Transverse colon (tissue), 4 donors: ENCODE measurements at regions not wholly inside any gene's neighbourhood (a gene's known extent, or its start where the extent isn't known, plus 50 kb on each side); places are given as distances from the start of the nearest gene placed in this dataset.

Experiments used
- DNase-seq: peaks from one replicate; pipeline ENCODE4 v3.0.0-alpha.2; 2019
- H3K27ac ChIP-seq, 4 donors: fragments of 200-600 bp; sonication (generic); 2 replicates each; pipeline ENCODE4 v1.5.1; 2016 to 2018; ENCODE audit warnings: inconsistent platforms in 4 of 4
- H3K27me3 ChIP-seq: fragments of 200-600 bp; sonication (generic); 2 replicates; pipeline ENCODE4 v1.5.1; 2017; ENCODE audit warnings: inconsistent platforms
- H3K36me3 ChIP-seq, 4 donors: fragments of 200-600 bp; sonication (generic); 2 replicates each; pipeline ENCODE4 v1.5.1; 2017 to 2019; ENCODE audit warnings: inconsistent platforms in 4 of 4
- H3K4me1 ChIP-seq, 4 donors: fragments of 200-600 bp; sonication (generic); 2 replicates each; pipeline ENCODE4 v1.5.1; 2017 to 2020; ENCODE audit warnings: inconsistent platforms in 4 of 4
- H3K4me3 ChIP-seq, 4 donors: fragments of 200-600 bp; sonication (generic); 1 replicate in 1 of 4; 2 replicates in 3 of 4; pipeline versions ENCODE4 v1.5.1 to v1.6.1; 2017 to 2019; ENCODE audit warnings: inconsistent platforms in 4 of 4
- H3K9me3 ChIP-seq, 2 donors: fragments of 200-600 bp; sonication (generic); 2 replicates each; pipeline ENCODE4 v1.5.1; 2017 to 2019; ENCODE audit warnings: inconsistent platforms in 2 of 2
- CTCF ChIP-seq, 5 experiments: fragments of 200-600 bp in 3 of 5; fragments of 450-650 bp in 2 of 5; sonication (generic) in 3 of 5; IDR thresholded peaks; 1 replicate in 2 of 5; 2 replicates in 3 of 5; pipeline ENCODE4 v1.5.1; 2016 to 2017; ENCODE audit warnings: antibody characterized with exemption in 5 of 5, inconsistent platforms in 3 of 5, mild to moderate bottlenecking in 2 of 5, moderate library complexity in 1 of 5
- EP300 ChIP-seq: sonication (generic); formaldehyde crosslinking; IDR thresholded peaks from one replicate; pipeline ENCODE4 v1.6.1; 2017; ENCODE audit warnings: antibody characterized with exemption, low read depth
- POLR2A ChIP-seq: fragments of 450-650 bp; IDR thresholded peaks from one replicate; pipeline ENCODE4 v1.6.1; 2016; ENCODE audit warnings: antibody characterized with exemption, mild to moderate bottlenecking, moderate library complexity
- POLR2AphosphoS5 ChIP-seq, 3 donors: sonication (generic); formaldehyde crosslinking; IDR thresholded peaks; one replicate each; pipeline ENCODE4 v1.6.1; 2016; ENCODE audit warnings: antibody characterized with exemption in 3 of 3
- WGBS, 2 donors: methylation state at CpG; one replicate each; pipeline ENCODE4 v1.1.5; 2018; ENCODE audit warnings: low coverage in 1 of 2; 5-methylcytosine and 5-hydroxymethylcytosine counted together
- in situ Hi-C, 4 donors: fragments of 200-750 bp; cut with MboI; loops; one replicate each; pipeline versions ENCODE4 v1.15.0 to v1.15.1; 2017; ENCODE audit warnings: low sequenced_read_pairs in 3 of 4, low pct_ligation_motif_present in 1 of 4, low pct_unique_long_range_greater_than_20kb in 1 of 4
- intact Hi-C: fragments of 100-400 bp; cut with DNase I; formaldehyde crosslinking; loops from one replicate; pipeline ENCODE4 v1.15.1; 2023; ENCODE audit warnings: low total_unique reads

- Histone ChIP-seq H3K9me3 (no peaks in the 10 kb centered on the region), H3K36me3 (no peaks in the 10 kb centered on the region), H3K4me1 (no peaks in the 10 kb centered on the region), H3K27me3 (no peaks in the 10 kb centered on the region), H3K27ac (no peak overlapping the region), H3K4me3 (no peak overlapping the region)
- 43 to 57% methylated on average over 2 to 3 of the region's 3 CpGs for WGBS, 2 donors
- in situ Hi-C loops (no loop called here), intact Hi-C loops (no loop called here)
- DNase-seq: no peak
- TF ChIP-seq CTCF (IDR thresholded peaks at IDR 0.05): no peak
- no peak for TF ChIP-seq POLR2AphosphoS5 (IDR thresholded peaks at IDR 0.05)
- no peak for TF ChIP-seq EP300
- no peak for TF ChIP-seq POLR2A
These were observed 372.5 kb downstream of the TBL1XR1 start for GRCh38 chr3:176824811-176825210.

GRCh38 chr3:176820764-176821163, 376.5 kb downstream of the TBL1XR1 start:
- TF ChIP-seq POLR2AphosphoS5 (IDR thresholded peaks at IDR 0.05) (no peak), POLR2A (no peak), CTCF (IDR thresholded peaks at IDR 0.05) (no peak), EP300 (no peak)
- intact Hi-C loops: no loop called here
- WGBS, 2 donors: 67 to 70% methylated on average over 2 of the region's 2 CpGs
- DNase-seq: no peak
- Histone ChIP-seq H3K4me3 (no peak overlapping the region), H3K36me3 (no peaks in the 10 kb centered on the region), H3K9me3 (no peaks in the 10 kb centered on the region), H3K4me1 (no peaks in the 10 kb centered on the region), H3K27ac (no peak overlapping the region), H3K27me3 (no peaks in the 10 kb centered on the region)
- in situ Hi-C loops: no loop called here

- Histone ChIP-seq H3K4me3 (no peak overlapping the region), H3K27ac (no peak overlapping the region), H3K9me3 (no peaks in the 10 kb centered on the region), H3K4me1 (no peaks in the 10 kb centered on the region), H3K27me3 (no peaks in the 10 kb centered on the region), H3K36me3 (no peaks in the 10 kb centered on the region)
- 80 to 84% methylated on average over 12 to 18 of the region's 18 CpGs for WGBS, 2 donors
- no peak for DNase-seq
- TF ChIP-seq POLR2A (no peak), POLR2AphosphoS5 (IDR thresholded peaks at IDR 0.05) (no peak), EP300 (no peak), CTCF (IDR thresholded peaks at IDR 0.05) (no peak)
- in situ Hi-C loops: no loop called here
- intact Hi-C loops: no loop called here
These were observed 380.3 kb downstream of the TBL1XR1 start for GRCh38 chr3:176816937-176817336.

- intact Hi-C loops: no loop called here
These were observed 383.0 kb downstream of the TBL1XR1 start for GRCh38 chr3:176814285-176814684.

More at GRCh38 chr3:176814285-176814684, 383.0 kb downstream of the TBL1XR1 start:
- DNase-seq: peak; percentile 61
- in situ Hi-C loops: no loop called here
- Histone ChIP-seq H3K4me3 (no peak overlapping the region), H3K27me3 (no peaks in the 10 kb centered on the region), H3K4me1 (no peaks in the 10 kb centered on the region), H3K36me3 (no peaks in the 10 kb centered on the region), H3K9me3 (no peaks in the 10 kb centered on the region), H3K27ac (no peak overlapping the region)
- TF ChIP-seq EP300 (no peak), CTCF (IDR thresholded peaks at IDR 0.05) (peak; percentile 35 to 60 (median 54))
- WGBS, 2 donors: 18 to 20% methylated on average over 2 to 10 of the region's 12 CpGs
